ENCODE measurements at regions not wholly inside any gene's neighbourhood (a gene's known extent, or its start where the extent isn't known, plus 50 kb on each side); places are given as distances from the start of the nearest gene placed in this dataset.

DNA sequence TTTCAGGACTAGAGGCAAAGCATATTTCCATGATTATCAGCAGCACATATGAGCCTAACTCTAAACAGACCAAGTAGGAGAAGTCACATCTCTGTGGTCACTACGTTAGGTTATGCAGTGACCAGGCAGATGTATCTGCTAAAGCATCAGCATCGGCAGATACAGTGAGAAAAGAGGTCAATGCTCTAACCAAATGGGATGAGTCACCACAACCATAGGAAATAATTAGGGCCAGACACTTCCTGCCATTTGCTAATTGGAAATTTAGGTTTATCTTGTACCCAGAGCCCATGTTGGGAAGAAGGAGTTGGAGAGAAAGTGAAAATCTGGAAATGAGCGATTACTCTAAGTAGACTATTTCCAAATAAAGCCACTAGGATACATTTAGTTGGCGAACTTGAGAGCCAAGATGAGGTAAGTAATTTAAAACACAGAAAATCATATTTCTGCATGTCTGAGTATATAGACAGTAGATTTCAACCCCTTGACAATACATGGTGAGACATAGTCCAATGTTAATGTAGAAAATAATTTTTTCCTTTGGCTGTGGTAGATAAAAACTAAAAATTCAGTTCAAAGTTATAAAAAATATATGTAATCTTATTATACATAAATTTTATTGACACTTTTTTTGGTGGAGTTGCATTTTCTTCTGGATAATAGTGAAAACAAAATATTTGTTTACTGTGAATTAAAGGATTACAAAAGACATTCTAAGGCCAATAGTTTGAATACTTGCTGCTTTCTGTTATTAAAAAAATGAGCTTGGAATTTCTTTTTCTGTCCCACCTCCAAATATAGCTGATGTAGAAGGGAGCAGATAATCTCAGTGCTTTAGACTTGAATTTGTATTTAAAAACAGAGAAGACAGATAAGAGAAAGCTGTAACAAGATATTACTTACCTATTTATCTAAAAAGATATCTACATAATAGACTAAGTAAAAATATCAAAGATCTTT, 104.4 kb upstream of the CSNK1A1L start:
- TF ChIP-seq, protein P1, sequence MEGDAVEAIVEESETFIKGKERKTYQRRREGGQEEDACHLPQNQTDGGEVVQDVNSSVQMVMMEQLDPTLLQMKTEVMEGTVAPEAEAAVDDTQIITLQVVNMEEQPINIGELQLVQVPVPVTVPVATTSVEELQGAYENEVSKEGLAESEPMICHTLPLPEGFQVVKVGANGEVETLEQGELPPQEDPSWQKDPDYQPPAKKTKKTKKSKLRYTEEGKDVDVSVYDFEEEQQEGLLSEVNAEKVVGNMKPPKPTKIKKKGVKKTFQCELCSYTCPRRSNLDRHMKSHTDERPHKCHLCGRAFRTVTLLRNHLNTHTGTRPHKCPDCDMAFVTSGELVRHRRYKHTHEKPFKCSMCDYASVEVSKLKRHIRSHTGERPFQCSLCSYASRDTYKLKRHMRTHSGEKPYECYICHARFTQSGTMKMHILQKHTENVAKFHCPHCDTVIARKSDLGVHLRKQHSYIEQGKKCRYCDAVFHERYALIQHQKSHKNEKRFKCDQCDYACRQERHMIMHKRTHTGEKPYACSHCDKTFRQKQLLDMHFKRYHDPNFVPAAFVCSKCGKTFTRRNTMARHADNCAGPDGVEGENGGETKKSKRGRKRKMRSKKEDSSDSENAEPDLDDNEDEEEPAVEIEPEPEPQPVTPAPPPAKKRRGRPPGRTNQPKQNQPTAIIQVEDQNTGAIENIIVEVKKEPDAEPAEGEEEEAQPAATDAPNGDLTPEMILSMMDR (IDR thresholded peaks at IDR 0.05) = no peak
- no peak for TF ChIP-seq ZFX (IDR thresholded peaks at IDR 0.05; ENCODE audit: borderline replicate concordance)
- H3K27ac ChIP-seq = no peak overlapping the region

DNA sequence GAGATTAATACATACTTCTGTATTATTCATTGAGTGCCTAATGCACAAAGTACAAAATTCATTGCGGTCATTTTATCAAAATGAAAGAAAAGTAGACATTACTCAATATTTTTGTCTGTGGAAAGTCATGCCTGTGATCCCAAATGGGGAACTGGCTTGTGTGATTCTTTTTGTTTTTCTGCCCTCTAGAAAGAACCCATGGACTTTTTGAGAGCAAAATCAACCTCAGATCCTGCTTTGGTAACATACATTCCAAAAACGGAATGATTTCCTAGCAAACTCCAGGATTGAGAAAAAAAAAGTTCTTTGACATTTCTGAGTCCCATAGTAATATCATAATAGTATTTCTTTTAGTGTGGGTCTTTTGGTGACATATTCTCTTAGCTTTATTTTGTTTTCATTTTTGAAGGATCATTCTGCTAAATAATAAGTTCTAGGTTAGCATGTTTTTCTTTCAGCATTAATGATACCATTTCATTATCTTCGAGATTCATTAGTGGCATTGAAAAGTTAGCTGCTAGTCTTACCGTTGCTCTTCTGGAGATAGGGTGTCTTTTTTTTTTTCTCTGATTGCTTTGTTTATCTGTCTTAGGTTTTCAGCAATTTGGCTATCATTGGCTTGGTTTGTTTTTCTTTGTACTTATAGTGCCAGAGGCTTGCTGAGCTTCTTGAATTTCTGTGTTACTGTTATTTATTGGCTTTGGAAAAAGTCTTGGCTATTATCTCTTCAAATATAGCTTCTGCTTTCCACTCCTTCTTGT, 102.4 kb upstream of the CSNK1A1L start:
- TF ChIP-seq ZFX (IDR thresholded peaks at IDR 0.05; ENCODE audit: borderline replicate concordance) = no peak
- TF ChIP-seq, protein P1 (IDR thresholded peaks at IDR 0.05) = no peak
- H3K27ac ChIP-seq = no peak overlapping the region

DNA sequence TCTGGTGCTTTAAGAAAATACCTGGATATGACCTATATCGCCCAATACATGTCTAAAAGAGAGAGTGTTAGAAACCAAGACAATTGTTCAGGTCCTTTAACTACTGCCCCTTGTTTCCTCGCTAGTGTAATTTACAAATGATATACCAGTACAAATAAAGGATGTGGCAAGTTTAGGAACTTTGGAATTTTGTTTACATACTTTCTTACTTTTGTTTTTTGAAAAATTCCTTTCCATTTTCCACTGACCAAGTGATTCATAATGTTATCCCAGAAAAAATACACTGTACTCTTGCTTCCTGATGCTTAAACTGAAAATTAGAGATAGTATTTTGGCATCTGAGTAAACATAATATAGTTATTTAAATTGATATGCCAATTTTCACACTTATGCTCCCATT, 96.8 kb upstream of the CSNK1A1L start:
- no peak for TF ChIP-seq ZFX (IDR thresholded peaks at IDR 0.05; ENCODE audit: borderline replicate concordance)
- TF ChIP-seq, protein P1 (IDR thresholded peaks at IDR 0.05) = no peak
- H3K27ac ChIP-seq = no peak overlapping the region

DNA sequence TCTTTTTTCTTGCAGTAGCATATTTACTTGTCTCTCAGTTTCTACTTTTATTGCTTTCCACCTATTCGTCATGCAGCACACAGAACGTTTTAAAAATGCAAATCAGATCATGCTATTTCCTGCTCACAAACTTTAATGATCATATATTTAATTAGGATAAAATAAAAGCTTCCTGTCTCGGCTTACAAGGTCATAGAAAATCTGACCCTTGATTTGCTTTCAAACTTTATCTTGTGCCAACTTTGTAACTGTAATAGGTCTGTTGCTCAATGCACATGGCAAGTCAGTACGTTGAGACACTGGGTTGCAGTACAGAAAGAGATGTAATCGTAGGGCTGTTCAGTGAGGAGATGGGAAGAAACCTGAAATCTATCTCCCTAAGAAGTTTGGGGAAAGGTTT, 95.6 kb upstream of the CSNK1A1L start:
- H3K27ac ChIP-seq = no peak overlapping the region

DNA sequence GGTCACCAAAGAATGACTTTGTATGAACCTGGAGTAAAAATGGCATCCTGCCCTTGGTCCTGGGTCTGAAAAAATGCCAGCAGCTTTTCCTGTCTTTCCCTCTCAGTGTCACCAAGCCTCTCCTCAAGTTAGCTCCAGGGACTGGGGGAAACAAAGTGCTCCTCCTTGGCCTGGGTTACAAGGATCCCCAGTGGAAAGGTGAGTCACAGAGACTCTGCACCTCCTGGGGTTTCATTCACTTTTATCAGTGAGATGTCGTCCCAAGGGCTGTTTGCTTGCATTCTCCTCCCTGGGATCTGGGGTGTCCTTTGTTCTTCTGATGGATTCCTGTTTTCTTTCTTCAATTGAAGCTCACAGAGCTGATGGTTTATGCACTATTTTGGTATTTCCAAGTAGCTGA, 93.2 kb upstream of the CSNK1A1L start:
- no peak overlapping the region for H3K27ac ChIP-seq
- TF ChIP-seq, protein P1 (IDR thresholded peaks at IDR 0.05) = no peak

More for the DNA sequence above, 95.6 kb upstream of the CSNK1A1L start:
- TF ChIP-seq, protein P1 (IDR thresholded peaks at IDR 0.05) = no peak
- no peak for TF ChIP-seq ZFX (IDR thresholded peaks at IDR 0.05; ENCODE audit: borderline replicate concordance)

DNA sequence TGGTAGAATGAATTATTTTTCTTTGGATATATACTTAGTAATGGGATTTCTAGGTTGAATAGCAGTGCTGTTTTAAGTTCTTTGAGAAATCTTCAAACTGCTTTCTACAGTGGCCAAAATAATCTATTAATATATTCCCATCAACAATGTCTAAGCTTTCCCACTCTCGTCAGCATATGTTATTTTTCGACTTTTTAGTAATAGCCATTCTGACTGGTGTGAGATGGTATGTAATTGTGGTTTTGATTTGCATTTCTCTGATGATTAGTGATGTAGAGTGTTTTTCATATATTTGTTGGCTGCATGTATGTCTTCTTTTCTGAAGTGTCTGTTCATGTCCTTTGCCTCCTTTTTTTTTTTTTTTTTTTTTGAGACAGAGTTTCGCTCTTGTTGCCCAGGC, 90.2 kb upstream of the CSNK1A1L start:
- no peak for TF ChIP-seq ZFX (IDR thresholded peaks at IDR 0.05; ENCODE audit: borderline replicate concordance)
- TF ChIP-seq, protein P1 (IDR thresholded peaks at IDR 0.05) = no peak
- H3K27ac ChIP-seq = no peak overlapping the region
